Endothelial cell of umbilical vein (primary cell): ENCODE measurements at regions not wholly inside any gene's neighbourhood (a gene's known extent, or its start where the extent isn't known, plus 50 kb on each side); places are given as distances from the start of the nearest gene placed in this dataset.

Experiments
- BruUV-seq: library from RNA; stranded (reverse); fragments of 400-500 nt; replicated peaks from 2 replicates; lab custom pipeline; 2021; lab: Mats Ljungman, UMichigan
- CTCF ChIA-PET: fragments of 300-600, 350-600 bp; sonication (Branson Sonifier 250); formaldehyde crosslinking; loops from one replicate; lab custom pipeline; 2021; ENCODE audit warnings: antibody characterized with exemption, inconsistent platforms; lab: Charles Lee
- POLR2A ChIA-PET: fragments of 300-600, 350-600 bp; sonication (Branson Sonifier 250); formaldehyde crosslinking; loops from one replicate; lab custom pipeline; 2021; ENCODE audit warnings: antibody characterized with exemption, inconsistent platforms; lab: Charles Lee
- DNase-seq: peaks from one replicate; pipeline ENCODE4 v3.0.0-alpha.2; 2011; ENCODE audit warnings: low read depth, low spot score
- FAIRE-seq: peaks from 2 replicates; lab custom pipeline; 2011; peaks lifted over from hg19 to GRCh38; lab: Jason Lieb, UNC
- H2AFZ ChIP-seq: 2 replicates; pipeline ENCODE4 v1.6.0; 2012; ENCODE audit warnings: low read depth, low read length, control low read depth, inconsistent platforms
- H3K27ac ChIP-seq: 2 replicates; pipeline ENCODE4 v1.5.1; 2011; ENCODE audit warnings: low read depth, mild to moderate bottlenecking, control low read depth, low read length, moderate library complexity; ENCODE audit not compliant: insufficient read depth
- H3K27me3 ChIP-seq, 2 experiments: 2 replicates each; pipeline versions ENCODE4 v1.6.0 to v1.6.1; 2011; ENCODE audit warnings: low read length in 2 of 2, mixed read lengths in 1 of 2; ENCODE audit not compliant: control insufficient read depth in 2 of 2, insufficient read depth in 2 of 2
- H3K36me3 ChIP-seq, 2 experiments: 2 replicates in 1 of 2; 3 replicates in 1 of 2; pipeline ENCODE4 v1.5.1; 2011; ENCODE audit warnings: low read length in 2 of 2, mild to moderate bottlenecking in 1 of 2, moderate library complexity in 1 of 2; ENCODE audit not compliant: control insufficient read depth in 2 of 2, insufficient read depth in 2 of 2; ENCODE audit errors: extremely low read depth in 1 of 2
- H3K4me1 ChIP-seq: 3 replicates; pipeline ENCODE4 v1.5.1; 2011; ENCODE audit warnings: mild to moderate bottlenecking, low read length; ENCODE audit not compliant: control insufficient read depth, insufficient read depth; ENCODE audit errors: extremely low read depth
- H3K4me2 ChIP-seq: 2 replicates; pipeline ENCODE4 v1.6.1; 2011; ENCODE audit warnings: low read length, control low read depth, mixed read lengths; ENCODE audit not compliant: insufficient read depth
- H3K4me3 ChIP-seq, 3 experiments: fragments of 200-600 bp in 1 of 3; sonication (generic), shearing (Covaris generic) in 1 of 3; replicated peaks in 1 of 3; 2 replicates each; pipeline ENCODE4 v1.5.1; 2011 to 2016; ENCODE audit warnings: control low read depth in 3 of 3, low read length in 3 of 3, mild to moderate bottlenecking in 2 of 3, inconsistent platforms in 1 of 3, low read depth in 1 of 3, moderate library complexity in 1 of 3; ENCODE audit not compliant: insufficient read depth in 1 of 3
- H3K79me2 ChIP-seq: 2 replicates; pipeline ENCODE4 v1.6.0; 2012; ENCODE audit warnings: low read length, inconsistent platforms; ENCODE audit not compliant: control insufficient read depth, insufficient read depth
- H3K9ac ChIP-seq: replicated peaks from 2 replicates; pipeline ENCODE3; 2011; ENCODE audit warnings: low read length, control low read depth; ENCODE audit not compliant: insufficient read depth; ENCODE audit errors: extremely low read depth
- H3K9me1 ChIP-seq: replicated peaks from 3 replicates; pipeline ENCODE4 v1.6.0; 2011; ENCODE audit warnings: mild to moderate bottlenecking, low read length; ENCODE audit not compliant: control insufficient read depth, insufficient read depth; ENCODE audit errors: extremely low read depth
- H3K9me3 ChIP-seq: replicated peaks from 2 replicates; pipeline ENCODE4 v1.5.1; 2012; ENCODE audit warnings: low read length, inconsistent platforms; ENCODE audit not compliant: control insufficient read depth, insufficient read depth
- H4K20me1 ChIP-seq: replicated peaks from 2 replicates; pipeline ENCODE3; 2011; ENCODE audit warnings: mild to moderate bottlenecking, low read length; ENCODE audit not compliant: control insufficient read depth, insufficient read depth; ENCODE audit errors: extremely low read depth
- CTCF ChIP-seq, 2 donors: IDR thresholded peaks; 1 replicate in 1 of 2; 2 replicates in 1 of 2; pipeline ENCODE4 v1.5.1; 2011; ENCODE audit warnings: low read length in 2 of 2, mild to moderate bottlenecking in 2 of 2, moderate library complexity in 2 of 2, control low read depth in 1 of 2, inconsistent platforms in 1 of 2, low read depth in 1 of 2; ENCODE audit not compliant: insufficient read depth in 1 of 2; ENCODE audit errors: extremely low read depth in 1 of 2
- EZH2 ChIP-seq: IDR thresholded peaks from 2 replicates; pipeline ENCODE4 v1.6.1; 2012; ENCODE audit warnings: borderline replicate concordance, low read depth, mild to moderate bottlenecking, moderate library complexity, low read length, inconsistent platforms; ENCODE audit not compliant: severe bottlenecking
- FOS ChIP-seq: IDR thresholded peaks from 2 replicates; pipeline ENCODE4 v1.6.1; 2011; ENCODE audit warnings: mild to moderate bottlenecking, low read length, moderate library complexity, borderline replicate concordance; ENCODE audit not compliant: insufficient read depth
- GATA2 ChIP-seq: IDR thresholded peaks from 2 replicates; pipeline ENCODE4 v1.7.0; 2011; ENCODE audit warnings: low read depth, mild to moderate bottlenecking, moderate library complexity, mixed read lengths, low read length; ENCODE audit not compliant: insufficient read length, insufficient read depth
- JUN ChIP-seq: IDR thresholded peaks from 2 replicates; pipeline ENCODE4 v1.6.1; 2011; ENCODE audit warnings: borderline replicate concordance, low read depth; ENCODE audit not compliant: insufficient read length, insufficient read depth
- MAX ChIP-seq: IDR thresholded peaks from 2 replicates; pipeline ENCODE4 v1.6.1; 2011; ENCODE audit not compliant: insufficient read depth, insufficient read length
- MYC ChIP-seq: IDR thresholded peaks from one replicate; pipeline ENCODE4 v1.6.1; 2011; ENCODE audit warnings: mild to moderate bottlenecking, low read depth, low read length
- POLR2A ChIP-seq: IDR thresholded peaks from 2 replicates; pipeline ENCODE4 v1.6.1; 2012; ENCODE audit warnings: low read depth, mild to moderate bottlenecking, control low read depth, low read length
- POLR2AphosphoS5 ChIP-seq: IDR thresholded peaks from 2 replicates; pipeline ENCODE4 v1.6.1; 2012; ENCODE audit warnings: low read depth, mild to moderate bottlenecking, control low read depth, low read length, moderate library complexity; ENCODE audit not compliant: insufficient read depth
- dilution Hi-C: fragments of 300-500 bp; cut with MboI; formaldehyde crosslinking; loops from one replicate; pipeline ENCODE4 v1.15.0; 2019; ENCODE audit warnings: low sequenced_read_pairs; ENCODE audit not compliant: extremely low pct_ligation_motif_present
- intact Hi-C: fragments of 100-400 bp; cut with micrococcal nuclease; formaldehyde crosslinking; loops from one replicate; pipeline ENCODE4 v1.10.0; 2022

- DNase-seq (no peak), FAIRE-seq (no peak)
- no peaks in the 10 kb centered on the region for H3K36me3 ChIP-seq
- ChIA-PET CTCF (interaction anchor here (1.4 kb wide), 1 partner anchor 10 kb away, joined by 4 read pairs; no protein-coding TSS in a partner anchor), POLR2A (no interaction called here)
- H3K4me1 ChIP-seq: no peaks in the 10 kb centered on the region
- H4K20me1 ChIP-seq: no peaks in the 10 kb centered on the region
- H3K9me3 ChIP-seq: no peaks in the 10 kb centered on the region
- no peak overlapping the region for H3K4me2 ChIP-seq
- BruUV-seq: no TSS peak
- no peaks in the 10 kb centered on the region for H3K79me2 ChIP-seq
- no peak overlapping the region for H3K9ac ChIP-seq
- no peak overlapping the region for H3K27ac ChIP-seq
- intact Hi-C loops: no loop called here
- peaks cover 2% of the 10 kb centered on the region in 2 experiments for H3K27me3 ChIP-seq
- H2AFZ ChIP-seq: no peak overlapping the region
- TF ChIP-seq MAX: no peak
- TF ChIP-seq FOS: no peak
- TF ChIP-seq CTCF (IDR thresholded peaks at IDR 0.05; ENCODE audit: extremely low read depth in 1 of 2, insufficient read depth in 1 of 2, low read depth in 1 of 2, low read length in 2 of 2): no peak
- no peak for TF ChIP-seq POLR2AphosphoS5
- no peak for TF ChIP-seq MYC
- TF ChIP-seq JUN: no peak
- no peak for TF ChIP-seq GATA2
- no peak for TF ChIP-seq POLR2A
- no peak for TF ChIP-seq EZH2
- dilution Hi-C loops: no loop called here
- no peak overlapping the region for H3K4me3 ChIP-seq
- H3K9me1 ChIP-seq: no peaks in the 10 kb centered on the region
Observed at GRCh38 chr11:20256925-20257324, 96.7 kb upstream of the DBX1 start.
